ENCODE measurements at regions not wholly inside any gene's neighbourhood (a gene's known extent, or its start where the extent isn't known, plus 50 kb on each side); places are given as distances from the start of the nearest gene placed in this dataset.
A peak's percentile ranks its signal among the peaks of the same experiment; 100 is the strongest.

- 83% methylated on average over 7 of the region's 7 CpGs for WGBS
- Histone ChIP-seq H2AK5ac (ENCODE audit: low read length, severe bottlenecking) (no peak overlapping the region), H3K27me3 (ENCODE audit: control insufficient read depth in 1 of 2, insufficient read depth in 1 of 2, low read length in 2 of 2) (no peaks in the 10 kb centered on the region), H2BK12ac (ENCODE audit: low read length in 2 of 2) (no peak overlapping the region), H3K27ac (ENCODE audit: low read length, poor library complexity, severe bottlenecking) (no peak overlapping the region), H4K91ac (ENCODE audit: low read length) (no peak overlapping the region), H3K4me1 (ENCODE audit: control insufficient read depth, insufficient read depth, low read depth, low read length) (peaks cover 12% of the 10 kb centered on the region), H2BK5ac (ENCODE audit: low read depth, low read length, poor library complexity, severe bottlenecking) (no peak overlapping the region), H3K4ac (ENCODE audit: low read depth in 1 of 2, low read length in 2 of 2) (no peak overlapping the region), H3K9me3 (ENCODE audit: control insufficient read depth, low read length) (no peaks in the 10 kb centered on the region), H2BK120ac (ENCODE audit: low read depth, low read length) (no peak overlapping the region), H3K4me2 (ENCODE audit: low read length, poor library complexity, severe bottlenecking) (no peak overlapping the region), H3K14ac (ENCODE audit: low read length in 2 of 2) (peak overlapping the region in 1 of 2 experiments; percentile 3), H2AFZ (ENCODE audit: low read depth, low read length) (no peak overlapping the region), H2BK15ac (ENCODE audit: low read depth, poor library complexity, severe bottlenecking) (no peak overlapping the region), H3K18ac (ENCODE audit: low read depth in 1 of 2, low read length in 2 of 2) (no peak overlapping the region), H3K36me3 (ENCODE audit: control insufficient read depth in 1 of 2, insufficient read depth in 2 of 2, low read depth in 1 of 2, low read length in 2 of 2) (peaks cover 5 to 6% of the 10 kb centered on the region in 2 experiments), H4K8ac (ENCODE audit: low read length) (no peak overlapping the region), H3K9ac (ENCODE audit: low read length) (no peak overlapping the region), H3K23ac (ENCODE audit: low read length in 2 of 2) (no peak overlapping the region), H3K79me1 (replicated peaks; ENCODE audit: low read length, poor library complexity, severe bottlenecking) (peaks cover 4% of the 10 kb centered on the region), H3K4me3 (ENCODE audit: insufficient read depth in 1 of 2, low read depth in 1 of 2, low read length in 2 of 2) (no peak overlapping the region)
- DNase-seq: no peak
Observed at GRCh38 chr18:23383494-23383893, 69.6 kb upstream of the RIOK3 start.

GRCh38 chr18:23384778-23385736 is 68.0 kb upstream of the RIOK3 start:
- H3K14ac ChIP-seq (ENCODE audit: low read length in 2 of 2): no peak overlapping the region
- H2AFZ ChIP-seq (ENCODE audit: low read depth, low read length): no peak overlapping the region
- no peak overlapping the region for H4K8ac ChIP-seq (ENCODE audit: low read length)
- H3K4me1 ChIP-seq (ENCODE audit: control insufficient read depth, insufficient read depth, low read depth, low read length): peaks cover 12% of the 10 kb centered on the region
- H3K23ac ChIP-seq (ENCODE audit: low read length in 2 of 2): no peak overlapping the region
- H3K36me3 ChIP-seq (ENCODE audit: control insufficient read depth in 1 of 2, insufficient read depth in 2 of 2, low read depth in 1 of 2, low read length in 2 of 2): peaks cover 5 to 6% of the 10 kb centered on the region in 2 experiments
- H3K9ac ChIP-seq (ENCODE audit: low read length): no peak overlapping the region
- no peak for DNase-seq
- WGBS: 95% methylated on average over 12 of the region's 13 CpGs
- no peak overlapping the region for H3K27ac ChIP-seq (ENCODE audit: low read length, poor library complexity, severe bottlenecking)
- peak overlapping the region; percentile 9 for H2AK5ac ChIP-seq (ENCODE audit: low read length, severe bottlenecking)
- H4K91ac ChIP-seq (ENCODE audit: low read length): no peak overlapping the region
- H3K9me3 ChIP-seq (ENCODE audit: control insufficient read depth, low read length): no peaks in the 10 kb centered on the region
- H3K4me3 ChIP-seq (ENCODE audit: insufficient read depth in 1 of 2, low read depth in 1 of 2, low read length in 2 of 2): no peak overlapping the region
- H3K4ac ChIP-seq (ENCODE audit: low read depth in 1 of 2, low read length in 2 of 2): no peak overlapping the region
- H3K18ac ChIP-seq (ENCODE audit: low read depth in 1 of 2, low read length in 2 of 2): no peak overlapping the region
- H2BK15ac ChIP-seq (ENCODE audit: low read depth, poor library complexity, severe bottlenecking): no peak overlapping the region
- no peak overlapping the region for H3K4me2 ChIP-seq (ENCODE audit: low read length, poor library complexity, severe bottlenecking)
- H3K79me1 ChIP-seq (replicated peaks; ENCODE audit: low read length, poor library complexity, severe bottlenecking): peaks cover 2% of the 10 kb centered on the region
- no peak overlapping the region for H2BK12ac ChIP-seq (ENCODE audit: low read length in 2 of 2)
- no peak overlapping the region for H2BK120ac ChIP-seq (ENCODE audit: low read depth, low read length)
- no peaks in the 10 kb centered on the region for H3K27me3 ChIP-seq (ENCODE audit: control insufficient read depth in 1 of 2, insufficient read depth in 1 of 2, low read length in 2 of 2)
- peak overlapping the region; percentile 53 for H2BK5ac ChIP-seq (ENCODE audit: low read depth, low read length, poor library complexity, severe bottlenecking)

- peak overlapping the region; percentile 17 for H2BK15ac ChIP-seq (ENCODE audit: low read depth, poor library complexity, severe bottlenecking)
- H4K8ac ChIP-seq (ENCODE audit: low read length): peak overlapping the region; percentile 38
- H3K14ac ChIP-seq (ENCODE audit: low read length in 2 of 2): no peak overlapping the region
- H2AFZ ChIP-seq (ENCODE audit: low read depth, low read length): no peak overlapping the region
- H4K91ac ChIP-seq (ENCODE audit: low read length): no peak overlapping the region
- H3K27me3 ChIP-seq (ENCODE audit: control insufficient read depth in 1 of 2, insufficient read depth in 1 of 2, low read length in 2 of 2): no peaks in the 10 kb centered on the region
- H3K18ac ChIP-seq (ENCODE audit: low read depth in 1 of 2, low read length in 2 of 2): no peak overlapping the region
- H2BK12ac ChIP-seq (ENCODE audit: low read length in 2 of 2): no peak overlapping the region
- H3K9me3 ChIP-seq (ENCODE audit: control insufficient read depth, low read length): no peaks in the 10 kb centered on the region
- H3K36me3 ChIP-seq (ENCODE audit: control insufficient read depth in 1 of 2, insufficient read depth in 2 of 2, low read depth in 1 of 2, low read length in 2 of 2): peaks cover 5 to 6% of the 10 kb centered on the region in 2 experiments
- no peak overlapping the region for H3K27ac ChIP-seq (ENCODE audit: low read length, poor library complexity, severe bottlenecking)
- H3K9ac ChIP-seq (ENCODE audit: low read length): no peak overlapping the region
- WGBS: 91% methylated on average over 1 of the region's 3 CpGs
- H2AK5ac ChIP-seq (ENCODE audit: low read length, severe bottlenecking): peak overlapping the region; percentile 29
- peak overlapping the region in 1 of 2 experiments; percentile 83 for H3K23ac ChIP-seq (ENCODE audit: low read length in 2 of 2)
- peaks cover 2% of the 10 kb centered on the region for H3K79me1 ChIP-seq (replicated peaks; ENCODE audit: low read length, poor library complexity, severe bottlenecking)
- DNase-seq: no peak
- H3K4me3 ChIP-seq (ENCODE audit: insufficient read depth in 1 of 2, low read depth in 1 of 2, low read length in 2 of 2): no peak overlapping the region
- peaks cover 9% of the 10 kb centered on the region for H3K4me1 ChIP-seq (ENCODE audit: control insufficient read depth, insufficient read depth, low read depth, low read length)
- no peak overlapping the region for H2BK5ac ChIP-seq (ENCODE audit: low read depth, low read length, poor library complexity, severe bottlenecking)
- no peak overlapping the region for H3K4me2 ChIP-seq (ENCODE audit: low read length, poor library complexity, severe bottlenecking)
- no peak overlapping the region for H2BK120ac ChIP-seq (ENCODE audit: low read depth, low read length)
- peak overlapping the region in 1 of 2 experiments; percentile 50 for H3K4ac ChIP-seq (ENCODE audit: low read depth in 1 of 2, low read length in 2 of 2)
Observed at GRCh38 chr18:23386317-23386716, 66.8 kb upstream of the RIOK3 start.

- Histone ChIP-seq H2AK5ac (ENCODE audit: low read length, severe bottlenecking) (peak overlapping the region; percentile 82), H2AFZ (ENCODE audit: low read depth, low read length) (no peak overlapping the region), H2BK120ac (ENCODE audit: low read depth, low read length) (no peak overlapping the region), H4K91ac (ENCODE audit: low read length) (no peak overlapping the region), H3K4me1 (ENCODE audit: control insufficient read depth, insufficient read depth, low read depth, low read length) (peaks cover 9% of the 10 kb centered on the region), H3K4me2 (ENCODE audit: low read length, poor library complexity, severe bottlenecking) (no peak overlapping the region), H2BK5ac (ENCODE audit: low read depth, low read length, poor library complexity, severe bottlenecking) (no peak overlapping the region), H3K79me1 (replicated peaks; ENCODE audit: low read length, poor library complexity, severe bottlenecking) (peaks cover 2% of the 10 kb centered on the region), H2BK15ac (ENCODE audit: low read depth, poor library complexity, severe bottlenecking) (no peak overlapping the region), H2BK12ac (ENCODE audit: low read length in 2 of 2) (peak overlapping the region in 1 of 2 experiments; percentile 42), H3K9ac (ENCODE audit: low read length) (no peak overlapping the region), H3K23ac (ENCODE audit: low read length in 2 of 2) (no peak overlapping the region), H3K18ac (ENCODE audit: low read depth in 1 of 2, low read length in 2 of 2) (no peak overlapping the region), H3K36me3 (ENCODE audit: control insufficient read depth in 1 of 2, insufficient read depth in 2 of 2, low read depth in 1 of 2, low read length in 2 of 2) (peaks cover 6 to 7% of the 10 kb centered on the region in 2 experiments), H3K4ac (ENCODE audit: low read depth in 1 of 2, low read length in 2 of 2) (no peak overlapping the region), H3K27me3 (ENCODE audit: control insufficient read depth in 1 of 2, insufficient read depth in 1 of 2, low read length in 2 of 2) (no peaks in the 10 kb centered on the region), H3K14ac (ENCODE audit: low read length in 2 of 2) (no peak overlapping the region), H4K8ac (ENCODE audit: low read length) (no peak overlapping the region), H3K4me3 (ENCODE audit: insufficient read depth in 1 of 2, low read depth in 1 of 2, low read length in 2 of 2) (no peak overlapping the region), H3K9me3 (ENCODE audit: control insufficient read depth, low read length) (no peaks in the 10 kb centered on the region), H3K27ac (ENCODE audit: low read length, poor library complexity, severe bottlenecking) (no peak overlapping the region)
- DNase-seq: no peak
- WGBS: 85% methylated on average over 3 of the region's 4 CpGs
Observed at GRCh38 chr18:23387265-23387664, 65.8 kb upstream of the RIOK3 start.
